ENCODE measurements at regions not wholly inside any gene's neighbourhood (a gene's known extent, or its start where the extent isn't known, plus 50 kb on each side); places are given as distances from the start of the nearest gene placed in this dataset.

DNA sequence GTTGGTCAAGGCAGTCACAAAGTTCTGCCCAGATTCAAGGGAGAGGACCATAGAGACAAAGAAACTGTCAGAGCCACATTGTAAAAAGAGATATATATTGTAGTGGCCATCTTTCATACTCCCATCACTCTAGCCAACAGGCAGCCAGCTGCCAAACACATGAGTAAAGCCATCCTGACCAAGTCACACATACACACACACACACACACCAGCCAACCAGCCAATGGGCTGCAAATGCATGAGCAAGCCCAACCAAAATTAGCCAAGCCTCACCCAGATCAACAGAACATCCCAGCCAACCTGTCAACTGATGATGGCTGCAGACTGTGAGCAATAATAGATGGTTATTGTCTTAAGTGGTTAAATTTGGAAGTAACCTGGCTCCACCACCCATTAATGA lies 120.7 kb downstream of the SEC16B start:
- intact Hi-C loops (cut with DNase I) = no loop called here
- DNase-seq (ENCODE audit: low spot score) = no peak

DNA sequence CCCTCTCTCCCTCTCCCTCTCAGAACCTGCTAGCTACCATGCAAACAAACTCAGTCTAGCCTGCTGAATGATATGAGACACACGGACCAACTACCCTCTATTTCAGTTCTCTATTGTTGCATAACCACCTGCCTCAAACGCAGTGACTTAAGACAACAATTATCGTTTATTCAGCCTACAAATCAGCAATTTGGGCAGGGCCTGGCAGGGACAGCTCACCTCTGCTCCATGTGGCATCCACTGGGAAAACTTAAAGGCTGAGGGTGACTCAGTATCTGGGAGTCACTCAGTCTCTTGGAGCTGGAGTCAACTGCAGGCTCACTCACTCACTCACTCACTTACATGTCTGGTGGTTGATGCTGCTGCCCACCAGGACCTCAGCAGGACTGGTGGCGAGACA lies 121.3 kb downstream of the SEC16B start:
- intact Hi-C loops (cut with DNase I) = no loop called here

DNA sequence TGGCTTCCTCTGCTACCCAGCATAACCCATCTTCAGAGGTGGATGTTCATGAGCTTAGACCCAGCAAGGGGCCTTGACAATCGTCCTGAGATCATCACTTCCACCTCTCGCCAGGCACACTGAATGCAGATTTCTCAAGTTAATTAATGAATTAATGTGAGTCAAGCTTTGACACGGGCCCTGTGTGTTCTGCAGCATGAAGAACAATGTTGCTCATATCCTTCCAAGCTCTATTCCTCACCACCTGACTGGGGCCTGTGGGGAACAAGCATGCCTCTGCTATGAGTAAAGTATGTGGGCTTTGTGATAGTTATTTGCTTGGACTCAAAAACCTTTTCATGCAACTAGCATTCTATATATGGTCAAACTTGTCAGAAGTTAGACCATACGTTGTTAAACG lies 122.0 kb downstream of the SEC16B start:
- intact Hi-C loops (cut with DNase I) = no loop called here
- no peak for DNase-seq (ENCODE audit: low spot score)

More for the DNA sequence above, 121.3 kb downstream of the SEC16B start:
- no peak for DNase-seq (ENCODE audit: low spot score)

DNA sequence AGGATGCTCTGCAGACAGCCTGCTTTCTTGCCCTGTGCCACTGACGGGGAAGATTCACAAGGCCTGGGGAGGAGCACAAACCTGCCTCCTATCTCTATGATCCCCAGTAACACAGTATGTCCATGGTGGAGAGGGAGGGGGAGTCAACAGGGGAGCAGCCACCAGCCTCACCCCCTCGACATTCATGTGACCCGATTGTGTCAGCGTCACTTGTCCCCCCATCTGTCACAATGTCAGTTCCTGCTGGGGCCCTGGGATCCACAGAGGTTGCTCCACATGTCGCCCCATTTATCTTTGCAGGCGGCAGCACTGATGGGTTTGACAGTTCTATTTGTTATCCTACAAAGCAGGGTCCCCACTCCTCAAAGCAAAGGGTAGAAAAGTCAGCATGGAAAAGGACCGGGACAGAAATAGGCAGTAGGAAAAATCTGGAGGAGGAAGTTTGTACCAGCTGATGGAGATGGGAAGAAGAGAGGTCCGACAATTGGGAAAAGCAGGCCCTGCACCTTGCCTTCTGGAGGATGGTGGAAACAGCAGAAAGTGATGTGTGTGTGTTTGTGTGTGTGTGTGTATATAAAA lies 130.9 kb downstream of the SEC16B start:
- intact Hi-C loops (cut with DNase I) = no loop called here
- no peak for DNase-seq (ENCODE audit: low spot score)

DNA sequence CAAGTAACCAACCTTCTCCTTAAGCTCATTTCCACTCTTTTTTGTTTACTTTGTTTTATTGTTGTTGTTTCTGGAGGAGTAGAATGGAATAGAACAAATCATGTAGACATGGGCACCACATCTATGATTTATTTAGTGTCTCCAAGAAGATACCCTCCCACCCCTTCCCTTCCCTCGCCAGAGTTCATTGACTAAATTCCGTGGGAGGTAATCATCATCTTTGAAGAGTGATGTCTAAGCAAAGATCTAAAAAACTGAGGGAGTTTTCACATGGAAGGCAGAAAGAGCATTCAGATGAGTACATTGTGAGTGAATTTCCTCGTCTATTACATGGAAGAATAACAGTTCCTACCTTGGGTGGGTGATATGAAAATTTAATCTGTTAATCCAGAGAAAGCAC lies 136.2 kb downstream of the SEC16B start:
- intact Hi-C loops (cut with DNase I) = no loop called here
- no peak for DNase-seq (ENCODE audit: low spot score)

DNA sequence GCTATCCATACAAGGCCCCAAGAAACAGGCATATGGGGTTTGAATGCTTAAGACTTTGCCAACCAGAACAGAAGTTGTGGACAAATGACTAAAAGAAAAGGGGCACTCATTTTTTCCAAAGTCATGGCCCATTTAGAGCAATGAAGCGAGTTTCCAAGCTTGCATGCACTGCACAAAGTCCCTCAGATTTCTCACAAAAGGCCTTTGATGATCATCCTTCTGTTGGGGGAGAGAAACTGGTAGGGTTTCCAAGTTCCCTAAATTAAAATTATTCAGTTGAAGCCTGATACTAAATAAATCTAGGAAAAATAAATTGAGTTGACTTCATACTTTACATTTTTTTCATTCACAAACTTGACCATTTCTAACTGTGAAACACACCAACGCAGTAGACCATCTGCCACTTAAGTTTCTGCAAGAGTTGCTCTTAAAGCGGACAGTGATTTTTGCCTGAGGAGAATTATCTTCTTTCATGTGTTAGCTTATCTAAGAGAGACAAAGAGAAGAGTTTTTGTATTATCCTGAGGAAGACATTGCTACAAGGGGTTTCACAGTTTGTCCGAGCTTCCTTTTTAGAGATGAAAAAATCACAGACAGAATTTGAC lies 139.2 kb downstream of the SEC16B start:
- intact Hi-C loops (cut with DNase I) = no loop called here
- no peak for DNase-seq (ENCODE audit: low spot score)

DNA sequence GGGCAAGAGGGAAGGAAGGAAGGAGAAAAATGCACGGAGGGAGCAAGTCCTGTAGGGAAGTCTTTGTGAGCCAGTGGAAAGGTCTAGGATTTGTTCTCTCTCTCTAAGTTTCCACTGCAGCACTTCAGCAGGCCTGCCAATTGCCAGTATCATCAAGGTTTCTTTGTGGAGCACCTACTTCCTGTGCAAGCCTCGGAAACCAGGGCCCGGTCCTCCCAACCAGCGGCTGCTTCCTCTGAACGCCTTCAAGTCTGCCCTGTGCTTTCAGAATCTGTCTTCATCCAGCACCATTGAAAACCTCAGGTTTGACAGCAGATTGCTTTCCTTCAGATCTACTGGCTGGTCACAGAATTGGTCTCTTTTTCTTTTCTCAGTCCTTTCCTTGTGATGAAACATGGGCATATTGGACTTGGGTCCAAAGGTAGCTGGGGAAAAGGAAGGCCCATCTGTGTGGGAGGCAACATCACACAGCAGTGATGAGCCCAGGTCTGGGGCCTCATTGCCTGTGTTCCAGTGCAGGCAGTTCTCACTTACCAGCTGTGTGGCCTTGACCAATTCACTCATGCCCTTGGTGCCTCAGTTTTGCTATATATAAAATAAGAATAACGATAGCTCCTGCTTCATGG lies 144.5 kb downstream of the SEC16B start:
- DNase-seq (ENCODE audit: low spot score) = no peak
- intact Hi-C loops (cut with DNase I) = no loop called here

GRCh38 chr1:177824508-177824982 lies 145.3 kb downstream of the SEC16B start:
- intact Hi-C loops (cut with DNase I) = no loop called here
- DNase-seq (ENCODE audit: low spot score) = no peak

DNA sequence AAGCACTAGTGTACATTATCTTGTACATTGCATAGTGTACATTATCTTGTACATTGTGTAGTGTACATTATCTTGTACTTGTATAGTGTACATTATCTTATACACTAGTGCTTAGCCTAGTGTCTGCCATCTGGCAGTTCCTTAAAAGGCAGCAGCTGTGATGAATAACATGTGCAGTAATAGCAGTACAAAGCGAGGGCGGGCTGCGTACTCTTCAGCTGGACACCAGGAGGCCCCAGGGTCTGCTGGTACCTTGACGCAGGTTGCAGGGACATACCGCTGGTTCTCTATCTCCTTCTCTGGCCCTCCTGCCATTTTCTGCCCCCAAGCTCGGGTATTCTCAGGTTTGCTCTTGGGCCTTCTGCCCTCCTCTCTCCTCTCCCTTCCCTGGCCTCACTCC lies 149.6 kb downstream of the SEC16B start:
- no peak for DNase-seq (ENCODE audit: low spot score)
- intact Hi-C loops (cut with DNase I) = no loop called here

DNA sequence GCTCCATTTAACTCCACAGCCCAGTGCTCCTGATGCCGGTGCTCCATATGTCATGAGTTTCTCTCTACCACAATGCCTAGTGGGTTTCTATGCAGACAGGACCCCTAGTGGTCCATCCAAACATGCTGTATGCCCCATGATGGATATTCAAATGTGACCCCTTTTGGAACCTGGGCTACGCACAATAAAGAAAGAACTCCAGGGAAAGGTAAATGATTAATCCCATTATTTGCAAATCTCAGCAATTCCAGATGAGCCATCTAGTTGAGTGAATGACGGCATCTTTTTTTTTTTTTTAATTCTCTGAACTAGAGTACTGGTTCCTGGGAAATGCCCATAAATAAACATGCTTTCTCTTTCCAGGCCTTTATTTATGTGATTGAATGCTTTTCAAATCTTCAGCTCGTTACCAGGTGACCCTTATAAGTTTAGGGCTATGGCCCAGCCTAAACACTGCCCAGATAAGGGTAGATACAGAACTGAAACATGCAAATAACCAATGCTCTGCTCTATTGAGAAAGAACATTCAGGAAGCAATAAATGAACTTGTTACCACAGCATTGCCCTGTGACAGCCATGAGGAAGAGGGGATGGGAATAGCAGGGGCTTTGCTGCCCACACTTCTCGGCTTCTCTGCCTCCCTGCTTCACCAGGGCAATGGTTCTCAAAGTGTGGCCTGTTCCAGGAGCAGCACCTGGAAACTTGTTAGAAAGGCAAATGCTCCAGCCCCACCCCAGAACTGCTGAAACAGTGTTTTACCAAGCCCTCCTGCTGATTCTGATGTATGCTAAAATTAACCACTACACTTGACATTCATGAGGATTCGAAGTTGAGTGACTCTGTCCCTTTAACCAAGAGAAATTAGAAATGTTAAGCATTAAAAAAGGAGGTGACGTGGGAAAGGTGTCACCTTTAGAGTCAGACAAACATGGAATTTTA lies 151.7 kb downstream of the SEC16B start:
- DNase-seq (ENCODE audit: low spot score) = no peak
- intact Hi-C loops (cut with DNase I) = no loop called here

DNA sequence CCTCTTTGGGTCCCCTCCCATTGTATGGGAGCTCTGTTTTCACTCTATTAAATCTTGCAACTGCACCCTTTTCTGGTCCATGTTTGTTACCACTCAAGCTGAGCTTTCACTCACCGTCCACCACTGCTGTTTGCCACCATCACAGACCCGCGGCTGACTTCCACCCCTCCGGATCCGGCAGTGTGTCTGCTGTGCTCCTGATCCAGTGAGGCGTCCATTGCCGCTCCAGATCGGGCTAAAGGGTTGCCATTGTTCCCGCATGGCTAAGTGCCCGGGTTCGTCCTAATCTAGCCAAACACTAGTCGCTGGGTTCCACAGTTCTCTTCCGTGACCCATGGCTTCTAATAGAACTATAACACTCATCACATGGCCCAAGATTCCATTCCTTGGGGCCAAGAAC lies 157.2 kb downstream of the SEC16B start:
- intact Hi-C loops (cut with DNase I) = no loop called here
- DNase-seq (ENCODE audit: low spot score) = no peak

GRCh38 chr1:177812144-177812543 lies 157.7 kb downstream of the SEC16B start:
- intact Hi-C loops (cut with DNase I) = no loop called here
- DNase-seq (ENCODE audit: low spot score) = no peak

GRCh38 chr1:177811429-177811828 lies 158.4 kb downstream of the SEC16B start:
- DNase-seq (ENCODE audit: low spot score) = no peak
- intact Hi-C loops (cut with DNase I) = no loop called here

DNA sequence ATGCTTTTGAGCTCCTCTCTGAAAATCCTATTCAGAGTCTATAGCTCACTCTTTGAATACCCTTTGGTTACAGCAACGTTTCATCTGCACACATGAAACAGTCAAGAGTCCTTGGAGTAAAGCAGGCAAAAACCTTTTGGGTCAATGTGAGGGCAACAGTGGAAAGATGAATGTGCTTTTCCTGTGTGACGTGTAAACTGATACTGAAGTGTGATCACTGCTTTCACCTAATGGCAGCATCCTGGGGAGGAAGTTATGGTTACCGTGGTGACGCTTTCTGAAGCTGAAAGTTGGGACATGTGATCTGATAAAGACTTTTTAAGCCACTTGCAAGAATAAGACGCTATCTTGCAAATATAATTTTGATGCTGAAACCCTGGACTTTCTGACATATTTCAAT lies 160.0 kb downstream of the SEC16B start:
- intact Hi-C loops (cut with DNase I) = no loop called here
- no peak for DNase-seq (ENCODE audit: low spot score)

DNA sequence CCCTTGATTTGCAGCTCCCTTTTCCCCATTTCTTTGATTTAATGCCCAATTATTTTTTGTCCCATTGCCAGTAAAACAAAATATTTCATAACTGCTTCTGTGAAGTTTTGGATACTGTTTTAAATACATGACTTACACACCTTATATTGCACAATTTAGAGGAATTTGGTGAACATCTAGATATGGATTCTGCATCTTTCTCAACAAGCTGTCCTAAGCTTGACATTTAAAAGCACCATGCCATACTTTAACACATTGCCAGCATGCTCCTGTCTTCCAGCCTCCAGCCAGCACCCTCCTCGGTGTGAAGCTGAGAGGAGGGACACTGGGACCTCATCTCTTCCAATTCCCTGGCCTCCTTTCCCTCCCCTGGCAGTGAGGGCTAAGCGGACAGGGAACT lies 167.6 kb downstream of the SEC16B start:
- no peak for DNase-seq (ENCODE audit: low spot score)
- intact Hi-C loops (cut with DNase I) = no loop called here

GRCh38 chr1:177801790-177802189 lies 168.1 kb downstream of the SEC16B start:
- intact Hi-C loops (cut with DNase I) = no loop called here
- DNase-seq (ENCODE audit: low spot score) = no peak

- DNase-seq (ENCODE audit: low spot score) = no peak
- intact Hi-C loops (cut with DNase I) = no loop called here
These were observed 169.3 kb downstream of the SEC16B start for GRCh38 chr1:177800400-177801088.

GRCh38 chr1:177799746-177800145 lies 170.1 kb downstream of the SEC16B start:
- DNase-seq (ENCODE audit: low spot score) = no peak
- intact Hi-C loops (cut with DNase I) = no loop called here

- intact Hi-C loops (cut with DNase I) = no loop called here
- DNase-seq (ENCODE audit: low spot score) = no peak
These were observed 171.2 kb downstream of the SEC16B start for GRCh38 chr1:177798614-177799013.

GRCh38 chr1:177796561-177796960 lies 173.3 kb downstream of the SEC16B start:
- DNase-seq (ENCODE audit: low spot score) = no peak
- intact Hi-C loops (cut with DNase I) = no loop called here
